ENCODE measurements at regions not wholly inside any gene's neighbourhood (a gene's known extent, or its start where the extent isn't known, plus 50 kb on each side); places are given as distances from the start of the nearest gene placed in this dataset.

GRCh38 chr11:92393218-92393617 lies 168.6 kb downstream of the FAT3 start:
- TF ChIP-seq, protein P1, sequence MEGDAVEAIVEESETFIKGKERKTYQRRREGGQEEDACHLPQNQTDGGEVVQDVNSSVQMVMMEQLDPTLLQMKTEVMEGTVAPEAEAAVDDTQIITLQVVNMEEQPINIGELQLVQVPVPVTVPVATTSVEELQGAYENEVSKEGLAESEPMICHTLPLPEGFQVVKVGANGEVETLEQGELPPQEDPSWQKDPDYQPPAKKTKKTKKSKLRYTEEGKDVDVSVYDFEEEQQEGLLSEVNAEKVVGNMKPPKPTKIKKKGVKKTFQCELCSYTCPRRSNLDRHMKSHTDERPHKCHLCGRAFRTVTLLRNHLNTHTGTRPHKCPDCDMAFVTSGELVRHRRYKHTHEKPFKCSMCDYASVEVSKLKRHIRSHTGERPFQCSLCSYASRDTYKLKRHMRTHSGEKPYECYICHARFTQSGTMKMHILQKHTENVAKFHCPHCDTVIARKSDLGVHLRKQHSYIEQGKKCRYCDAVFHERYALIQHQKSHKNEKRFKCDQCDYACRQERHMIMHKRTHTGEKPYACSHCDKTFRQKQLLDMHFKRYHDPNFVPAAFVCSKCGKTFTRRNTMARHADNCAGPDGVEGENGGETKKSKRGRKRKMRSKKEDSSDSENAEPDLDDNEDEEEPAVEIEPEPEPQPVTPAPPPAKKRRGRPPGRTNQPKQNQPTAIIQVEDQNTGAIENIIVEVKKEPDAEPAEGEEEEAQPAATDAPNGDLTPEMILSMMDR (IDR thresholded peaks at IDR 0.05) = no peak
- TF ChIP-seq POLR2A (IDR thresholded peaks at IDR 0.05) = no peak
- no peak for TF ChIP-seq EP300 (IDR thresholded peaks at IDR 0.05)
- no peak for TF ChIP-seq POLR2AphosphoS5 (IDR thresholded peaks at IDR 0.05)

Measured in upper lobe of left lung (tissue), 4 donors.